ENCODE measurements at regions not wholly inside any gene's neighbourhood (a gene's known extent, or its start where the extent isn't known, plus 50 kb on each side); places are given as distances from the start of the nearest gene placed in this dataset.

DNA sequence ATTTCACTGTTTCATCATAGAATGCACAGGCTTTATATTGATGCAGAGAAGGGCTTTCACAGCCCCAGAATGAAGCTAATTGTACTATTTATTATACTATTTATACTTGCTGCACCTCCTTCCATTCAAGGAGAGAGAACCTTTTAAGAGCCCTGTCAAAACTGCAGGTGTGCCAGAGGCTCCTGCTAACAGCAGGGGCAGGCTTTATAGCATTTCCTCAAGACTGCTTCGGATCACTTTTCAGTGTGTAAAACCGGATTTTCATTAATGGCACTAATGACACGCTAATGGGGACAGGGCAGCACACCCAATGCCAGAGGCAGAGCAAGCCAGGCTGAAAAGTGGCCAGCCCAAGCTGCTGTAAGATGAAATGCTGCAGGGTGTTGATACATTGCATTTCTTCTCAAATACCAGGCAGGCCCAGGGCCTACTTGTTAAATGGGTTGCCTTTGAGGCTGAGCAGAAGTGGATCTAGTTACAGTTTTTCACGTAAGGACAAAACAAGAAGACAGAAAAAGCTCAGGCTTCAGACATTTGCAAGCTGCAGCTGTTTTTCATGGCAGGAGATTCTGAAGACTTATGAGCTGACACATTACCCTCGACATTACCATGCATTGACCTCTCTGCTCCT lies 487.7 kb upstream of the BTBD3 start:
- no peaks in the 10 kb centered on the region for H3K9me2 ChIP-seq (replicated peaks; ENCODE audit: insufficient read depth, low read length)
- no peak overlapping the region for H3K4me2 ChIP-seq (ENCODE audit: low read depth, low read length)
- no peaks in the 10 kb centered on the region for H3F3A ChIP-seq (ENCODE audit: insufficient read depth, low read length)
- H3K27ac ChIP-seq (ENCODE audit: low read length), result no peak overlapping the region
- H3K79me2 ChIP-seq (ENCODE audit: low read length), result no peaks in the 10 kb centered on the region
- no peaks in the 10 kb centered on the region for H3K36me3 ChIP-seq (replicated peaks; ENCODE audit: insufficient read depth, low read length)
- H3K9ac ChIP-seq (ENCODE audit: low read length), result no peak overlapping the region
- H2AFZ ChIP-seq (ENCODE audit: low read length), result no peak overlapping the region
- TF ChIP-seq EZH2phosphoT487 (IDR thresholded peaks at IDR 0.05; ENCODE audit: low read length) (no peak), EZH2 (optimal IDR thresholded peaks at IDR 0.05; ENCODE audit: low read depth, low read length) (no peak)
- TF ChIP-seq, protein P1, sequence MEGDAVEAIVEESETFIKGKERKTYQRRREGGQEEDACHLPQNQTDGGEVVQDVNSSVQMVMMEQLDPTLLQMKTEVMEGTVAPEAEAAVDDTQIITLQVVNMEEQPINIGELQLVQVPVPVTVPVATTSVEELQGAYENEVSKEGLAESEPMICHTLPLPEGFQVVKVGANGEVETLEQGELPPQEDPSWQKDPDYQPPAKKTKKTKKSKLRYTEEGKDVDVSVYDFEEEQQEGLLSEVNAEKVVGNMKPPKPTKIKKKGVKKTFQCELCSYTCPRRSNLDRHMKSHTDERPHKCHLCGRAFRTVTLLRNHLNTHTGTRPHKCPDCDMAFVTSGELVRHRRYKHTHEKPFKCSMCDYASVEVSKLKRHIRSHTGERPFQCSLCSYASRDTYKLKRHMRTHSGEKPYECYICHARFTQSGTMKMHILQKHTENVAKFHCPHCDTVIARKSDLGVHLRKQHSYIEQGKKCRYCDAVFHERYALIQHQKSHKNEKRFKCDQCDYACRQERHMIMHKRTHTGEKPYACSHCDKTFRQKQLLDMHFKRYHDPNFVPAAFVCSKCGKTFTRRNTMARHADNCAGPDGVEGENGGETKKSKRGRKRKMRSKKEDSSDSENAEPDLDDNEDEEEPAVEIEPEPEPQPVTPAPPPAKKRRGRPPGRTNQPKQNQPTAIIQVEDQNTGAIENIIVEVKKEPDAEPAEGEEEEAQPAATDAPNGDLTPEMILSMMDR (IDR thresholded peaks at IDR 0.05; ENCODE audit: low read length), result no peak
- H4K20me1 ChIP-seq (ENCODE audit: insufficient read depth, low read length), result no peaks in the 10 kb centered on the region
- no peak overlapping the region for H3K4me3 ChIP-seq (ENCODE audit: low read length)
- DNase-seq, result no peak
- no peaks in the 10 kb centered on the region for H3K9me3 ChIP-seq (replicated peaks; ENCODE audit: insufficient read depth, low read length)
- no peaks in the 10 kb centered on the region for H3K27me3 ChIP-seq (replicated peaks; ENCODE audit: insufficient read depth, low read length)
- H3K4me1 ChIP-seq (ENCODE audit: low read length), result no peaks in the 10 kb centered on the region

DNA sequence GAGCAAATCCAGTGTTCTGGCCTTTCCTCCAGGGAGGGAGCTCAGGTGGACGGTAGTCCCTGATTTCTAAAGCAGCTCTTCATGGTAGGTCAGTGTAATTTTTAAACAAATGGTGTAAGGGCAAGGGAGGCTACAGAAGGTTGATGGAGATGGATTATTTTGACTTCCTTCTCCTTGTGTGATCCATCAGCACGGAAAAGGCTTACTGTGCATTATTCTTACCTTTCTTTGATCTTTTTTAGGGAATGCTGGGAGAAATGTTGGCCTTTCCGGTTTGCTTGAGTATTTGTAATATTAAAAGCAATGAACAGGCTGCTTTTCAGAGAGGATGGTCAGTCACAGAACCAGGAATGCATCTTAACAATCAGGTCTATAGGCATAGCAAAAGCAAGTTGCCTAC lies 487.0 kb upstream of the BTBD3 start:
- H3K79me2 ChIP-seq (ENCODE audit: low read length), result no peaks in the 10 kb centered on the region
- H3K9me2 ChIP-seq (replicated peaks; ENCODE audit: insufficient read depth, low read length), result no peaks in the 10 kb centered on the region
- H3F3A ChIP-seq (ENCODE audit: insufficient read depth, low read length), result no peaks in the 10 kb centered on the region
- no peak overlapping the region for H3K4me3 ChIP-seq (ENCODE audit: low read length)
- no peak for TF ChIP-seq EZH2phosphoT487 (IDR thresholded peaks at IDR 0.05; ENCODE audit: low read length)
- TF ChIP-seq EZH2 (optimal IDR thresholded peaks at IDR 0.05; ENCODE audit: low read depth, low read length), result no peak
- TF ChIP-seq, protein P1 (IDR thresholded peaks at IDR 0.05; ENCODE audit: low read length), result no peak
- no peak overlapping the region for H3K4me2 ChIP-seq (ENCODE audit: low read depth, low read length)
- no peaks in the 10 kb centered on the region for H3K4me1 ChIP-seq (ENCODE audit: low read length)
- H3K27ac ChIP-seq (ENCODE audit: low read length), result no peak overlapping the region
- H4K20me1 ChIP-seq (ENCODE audit: insufficient read depth, low read length), result no peaks in the 10 kb centered on the region
- no peak for DNase-seq
- H3K27me3 ChIP-seq (replicated peaks; ENCODE audit: insufficient read depth, low read length), result no peaks in the 10 kb centered on the region
- H2AFZ ChIP-seq (ENCODE audit: low read length), result no peak overlapping the region
- H3K36me3 ChIP-seq (replicated peaks; ENCODE audit: insufficient read depth, low read length), result no peaks in the 10 kb centered on the region
- H3K9ac ChIP-seq (ENCODE audit: low read length), result no peak overlapping the region
- no peaks in the 10 kb centered on the region for H3K9me3 ChIP-seq (replicated peaks; ENCODE audit: insufficient read depth, low read length)

DNA sequence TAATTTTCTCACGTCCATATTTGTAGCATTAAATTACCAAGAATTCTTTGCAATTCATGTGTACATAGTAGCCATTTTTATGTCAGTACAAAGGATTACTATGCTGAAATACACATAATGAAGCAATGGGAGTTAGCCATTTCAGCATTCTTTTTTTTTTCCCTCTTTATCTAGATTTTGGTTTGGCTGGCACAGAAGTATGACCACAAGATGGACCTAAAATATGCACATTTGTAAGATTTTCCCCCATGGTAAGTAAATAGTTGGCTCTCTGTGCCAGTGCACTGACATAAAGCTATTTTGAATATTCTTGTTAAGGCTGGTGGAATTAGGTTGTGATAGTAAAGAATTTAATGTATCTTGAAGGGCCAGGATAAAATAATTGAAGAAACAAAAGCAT lies 486.1 kb upstream of the BTBD3 start:
- Histone ChIP-seq H3K4me3 (ENCODE audit: low read length) (no peak overlapping the region), H3K27ac (ENCODE audit: low read length) (no peak overlapping the region), H3K79me2 (ENCODE audit: low read length) (no peaks in the 10 kb centered on the region), H3K36me3 (replicated peaks; ENCODE audit: insufficient read depth, low read length) (no peaks in the 10 kb centered on the region), H3K4me2 (ENCODE audit: low read depth, low read length) (no peak overlapping the region), H3K27me3 (replicated peaks; ENCODE audit: insufficient read depth, low read length) (no peaks in the 10 kb centered on the region), H3K9me2 (replicated peaks; ENCODE audit: insufficient read depth, low read length) (no peaks in the 10 kb centered on the region), H3K9ac (ENCODE audit: low read length) (no peak overlapping the region), H4K20me1 (ENCODE audit: insufficient read depth, low read length) (no peaks in the 10 kb centered on the region), H3K9me3 (replicated peaks; ENCODE audit: insufficient read depth, low read length) (no peaks in the 10 kb centered on the region), H3F3A (ENCODE audit: insufficient read depth, low read length) (no peaks in the 10 kb centered on the region), H3K4me1 (ENCODE audit: low read length) (no peaks in the 10 kb centered on the region), H2AFZ (ENCODE audit: low read length) (no peak overlapping the region)
- TF ChIP-seq EZH2 (optimal IDR thresholded peaks at IDR 0.05; ENCODE audit: low read depth, low read length) (no peak), EZH2phosphoT487 (IDR thresholded peaks at IDR 0.05; ENCODE audit: low read length) (no peak)
- TF ChIP-seq, protein P1 (IDR thresholded peaks at IDR 0.05; ENCODE audit: low read length), result no peak
- DNase-seq, result no peak
